Activated CD8-positive, alpha-beta memory T cell treated with anti-CD3 and anti-CD28 coated beads for 1 hour (primary cell): ENCODE measurements at regions not wholly inside any gene's neighbourhood (a gene's known extent, or its start where the extent isn't known, plus 50 kb on each side); places are given as distances from the start of the nearest gene placed in this dataset.

Experiments used
- DNase-seq, 2 donors: peaks; one replicate each; pipeline ENCODE4 v3.0.0-alpha.2; 2020; ENCODE audit warnings: low read depth in 1 of 2; ENCODE audit errors: extremely low read depth in 1 of 2

- no peak for DNase-seq
Observed at GRCh38 chr13:26839682-26840081, 79.1 kb upstream of the GPR12 start.

- DNase-seq = no peak
Observed at GRCh38 chr13:26838821-26839220, 78.2 kb upstream of the GPR12 start.

GRCh38 chr13:26837997-26838396, 77.4 kb upstream of the GPR12 start:
- no peak for DNase-seq

- no peak for DNase-seq
Observed at GRCh38 chr13:26837102-26837501, 76.5 kb upstream of the GPR12 start.

GRCh38 chr13:26836626-26837025, 76.0 kb upstream of the GPR12 start:
- no peak for DNase-seq

GRCh38 chr13:26834646-26835045, 74.1 kb upstream of the GPR12 start:
- no peak for DNase-seq

- DNase-seq = no peak
Observed at GRCh38 chr13:26831336-26831908, 70.8 kb upstream of the GPR12 start.

- DNase-seq = no peak
Observed at GRCh38 chr13:26829716-26830115, 69.1 kb upstream of the GPR12 start.

- DNase-seq = no peak
Observed at GRCh38 chr13:26824581-26824980, 64.0 kb upstream of the GPR12 start.

GRCh38 chr13:26822146-26822545, 61.6 kb upstream of the GPR12 start:
- no peak for DNase-seq

- DNase-seq = no peak
Observed at GRCh38 chr13:26821672-26822071, 61.1 kb upstream of the GPR12 start.

- no peak for DNase-seq
Observed at GRCh38 chr13:26820871-26821270, 60.3 kb upstream of the GPR12 start.

- no peak for DNase-seq
Observed at GRCh38 chr13:26819046-26819445, 58.5 kb upstream of the GPR12 start.

- no peak for DNase-seq
Observed at GRCh38 chr13:26816881-26817280, 56.3 kb upstream of the GPR12 start.

- no peak for DNase-seq
Observed at GRCh38 chr13:26813980-26814348, 53.4 kb upstream of the GPR12 start.

GRCh38 chr13:26813321-26813979, 52.9 kb upstream of the GPR12 start:
- no peak for DNase-seq

GRCh38 chr13:26811581-26811980, 51.0 kb upstream of the GPR12 start:
- no peak for DNase-seq
